Glomerular visceral epithelial cell (primary cell): ENCODE measurements at regions not wholly inside any gene's neighbourhood (a gene's known extent, or its start where the extent isn't known, plus 50 kb on each side); places are given as distances from the start of the nearest gene placed in this dataset.
"Not testable (repeated sequence)": the region's sequence is repeated elsewhere in the genome, so short reads cannot be mapped to it uniquely, and the experiment has no call there.

Experiments used
- DNase-seq: peaks from one replicate; pipeline ENCODE4 v3.0.0-alpha.2; 2016; ENCODE audit errors: extremely low spot score

DNA sequence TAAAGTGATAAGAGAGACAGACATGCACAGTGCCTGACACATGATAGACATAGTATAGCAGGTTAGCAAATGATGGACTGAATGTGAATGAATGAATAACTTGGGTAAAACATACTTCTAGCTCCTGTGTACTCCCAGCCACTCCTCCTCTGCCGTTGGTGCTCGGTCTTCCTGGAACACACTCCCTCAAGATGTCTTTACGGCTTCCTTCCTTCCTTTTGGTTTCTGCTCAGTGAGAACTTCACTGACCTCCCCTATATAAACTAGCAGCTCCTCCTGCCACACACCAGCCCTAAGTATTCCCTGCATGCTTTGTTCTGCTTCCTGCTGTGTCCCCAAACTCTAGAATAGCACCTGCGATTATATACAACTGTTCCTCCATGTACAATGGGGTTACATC is 50.2 kb downstream of the RAD54L2 start:
- DNase-seq = no peak

DNA sequence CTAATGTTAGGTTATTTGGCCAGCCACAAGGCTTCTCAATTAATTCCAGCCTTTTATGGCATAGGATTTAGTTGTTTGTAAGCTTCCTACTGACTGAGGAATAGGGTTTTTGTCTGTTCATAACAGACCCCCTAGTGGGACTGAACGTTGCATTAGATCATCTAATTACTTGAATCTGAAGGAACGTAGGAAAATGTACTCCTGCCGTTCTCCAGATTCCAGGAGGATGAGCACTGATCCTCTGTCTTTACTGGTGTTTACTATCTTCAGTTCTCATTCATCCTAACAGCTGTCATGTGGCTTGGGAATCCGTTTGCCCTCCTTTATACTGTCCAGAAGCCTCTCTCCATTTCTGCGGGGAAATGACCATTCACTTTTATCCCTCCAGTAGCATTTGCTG is 52.7 kb downstream of the RAD54L2 start:
- DNase-seq = no peak

DNA sequence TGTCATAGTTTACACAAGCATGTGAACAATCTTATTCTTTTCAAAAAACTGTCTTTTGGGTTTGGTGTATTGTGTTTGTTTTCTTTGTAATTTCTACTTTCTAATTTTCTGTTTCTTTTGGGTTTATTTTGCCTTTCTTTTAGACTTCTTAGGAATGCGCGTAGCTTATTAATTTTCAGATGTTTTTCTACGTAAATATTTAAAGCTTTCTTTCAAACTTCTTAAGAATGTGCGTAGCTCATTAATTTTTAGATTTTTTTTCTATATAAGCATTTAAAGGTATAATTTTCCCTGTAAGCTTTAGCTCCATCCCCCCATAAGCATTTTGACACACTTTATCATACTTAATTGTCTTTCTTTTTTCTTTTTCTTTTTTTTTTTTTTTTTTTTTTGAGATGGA is 55.2 kb downstream of the RAD54L2 start:
- DNase-seq = no peak

DNA sequence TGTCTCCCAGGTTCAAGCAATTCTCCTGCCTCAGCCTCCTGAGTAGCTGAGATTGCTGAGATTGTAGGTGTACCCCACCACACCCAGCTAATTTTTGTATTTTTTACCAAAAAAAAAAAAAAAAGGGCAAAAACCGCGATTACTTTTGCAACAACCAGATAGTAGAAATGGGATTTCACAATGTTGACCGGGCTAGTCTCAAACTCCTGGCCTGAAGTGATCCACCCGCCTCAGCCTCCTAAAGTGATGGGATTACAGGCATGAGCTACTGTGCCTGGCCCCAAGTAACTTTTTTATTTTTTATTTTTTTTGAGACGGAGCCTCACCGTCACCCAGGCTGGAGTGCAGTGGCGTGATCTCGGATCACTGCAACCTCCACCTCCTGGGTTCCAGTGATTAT is 61.1 kb downstream of the RAD54L2 start:
- not testable (repeated sequence) for DNase-seq

DNA sequence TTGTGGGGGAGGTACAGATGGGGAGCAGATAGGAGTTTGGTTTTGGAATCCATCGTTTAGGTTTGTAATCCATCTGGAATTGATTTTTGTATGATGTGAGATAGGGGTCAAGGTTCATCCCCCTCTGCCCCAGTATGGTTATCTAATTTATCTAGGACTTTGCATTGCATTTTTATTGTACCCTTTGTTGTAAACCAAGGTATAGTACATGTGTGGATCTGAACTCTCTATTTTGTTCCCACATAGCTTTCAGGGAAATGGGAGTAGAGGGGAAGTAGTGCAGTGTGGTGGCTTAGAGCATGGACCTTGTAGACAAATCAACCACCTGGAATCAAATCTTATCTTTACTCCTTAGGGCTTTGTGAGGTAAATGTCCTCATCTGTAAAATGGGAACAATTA is 65.7 kb downstream of the RAD54L2 start:
- no peak for DNase-seq

DNA sequence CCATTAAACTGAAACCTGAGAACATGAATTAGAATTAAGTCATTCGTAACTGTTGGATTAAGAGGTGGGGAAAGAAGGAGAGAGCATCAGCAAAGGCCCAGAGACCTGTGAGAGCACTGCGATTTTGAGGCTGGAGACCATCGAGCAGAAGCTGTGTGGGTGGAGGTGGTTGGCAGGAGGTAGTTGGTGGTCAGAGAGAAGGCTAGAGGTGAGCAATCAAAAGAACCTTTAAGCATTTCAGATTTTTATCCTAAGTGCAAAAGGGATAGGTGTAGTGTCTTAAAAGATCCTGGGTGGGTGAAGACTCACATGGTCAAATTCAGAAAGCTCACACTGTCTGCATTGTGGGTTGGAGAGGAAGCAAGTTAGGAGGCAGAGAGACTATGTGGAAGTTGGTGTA is 65.1 kb upstream of the TEX264 start:
- no peak for DNase-seq

DNA sequence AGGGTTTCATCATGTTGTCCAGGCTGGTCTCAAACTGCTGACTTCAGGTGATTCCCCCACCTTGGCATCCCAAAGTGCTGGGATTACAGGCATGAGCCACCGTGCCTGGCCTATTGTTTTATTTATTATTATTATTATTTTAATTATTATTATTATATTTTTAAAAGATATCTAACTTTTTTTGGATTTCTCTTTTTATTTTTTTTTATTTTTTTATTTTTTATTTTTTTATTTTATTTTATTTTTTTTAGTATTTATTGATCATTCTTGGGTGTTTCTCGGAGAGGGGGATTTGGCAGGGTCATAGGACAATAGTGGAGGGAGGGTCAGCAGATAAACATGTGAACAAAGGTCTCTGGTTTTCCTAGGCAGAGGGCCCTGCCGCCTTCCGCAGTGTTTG is 64.2 kb upstream of the TEX264 start:
- not testable (repeated sequence) for DNase-seq

DNA sequence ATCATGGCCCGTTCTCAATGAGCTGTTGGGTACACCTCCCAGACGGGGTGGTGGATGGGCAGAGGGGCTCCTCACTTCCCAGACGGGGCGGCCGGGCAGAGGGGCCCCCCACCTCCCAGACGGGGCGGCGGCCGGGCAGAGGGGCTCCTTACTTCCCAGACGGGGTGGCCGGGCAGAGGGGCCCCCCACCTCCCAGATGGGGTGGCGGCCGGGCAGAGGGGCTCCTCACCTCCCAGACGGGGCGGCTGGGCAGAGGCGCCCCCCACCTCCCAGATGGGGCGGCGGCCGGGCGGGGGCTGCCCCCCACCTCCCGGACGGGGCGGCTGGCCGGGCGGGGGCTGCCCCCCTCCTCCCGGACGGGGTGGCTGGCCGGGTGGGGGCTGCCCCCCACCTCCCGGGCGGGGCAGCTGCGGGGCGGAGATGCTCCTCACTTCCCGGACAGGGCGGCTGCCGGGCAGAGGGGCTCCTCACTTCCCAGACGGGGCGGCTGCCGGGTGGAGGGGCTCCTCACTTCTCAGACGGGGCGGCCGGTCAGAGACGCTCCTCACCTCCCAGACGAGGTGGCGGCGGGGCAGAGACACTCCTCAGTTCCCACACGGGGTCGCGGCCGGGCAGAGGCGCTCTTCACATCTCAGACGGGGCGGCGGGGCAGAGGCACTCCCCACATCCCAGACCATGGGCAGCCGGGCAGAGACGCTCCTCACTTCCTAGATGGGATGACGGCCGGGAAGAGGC is 63.3 kb upstream of the TEX264 start:
- DNase-seq = not testable (repeated sequence)

DNA sequence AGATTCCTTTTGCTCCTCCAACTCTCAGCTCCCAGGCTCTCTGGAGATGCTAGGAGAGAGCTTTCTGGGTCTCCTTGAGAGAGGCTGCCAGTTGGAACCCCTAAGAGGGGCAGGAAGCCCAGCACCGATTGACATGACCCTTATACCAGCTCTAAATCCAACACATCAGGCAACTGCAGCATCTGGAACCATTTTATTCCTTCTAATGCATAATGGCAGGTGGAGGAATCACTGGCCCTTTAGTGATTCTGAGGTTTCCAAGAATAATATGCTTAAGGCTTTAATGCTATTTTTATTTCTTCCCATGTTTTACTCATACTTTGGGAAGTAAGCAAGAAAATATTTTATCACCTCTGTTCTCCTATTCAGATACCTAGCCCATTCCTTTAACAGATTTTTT is 60.3 kb upstream of the TEX264 start:
- no peak for DNase-seq

DNA sequence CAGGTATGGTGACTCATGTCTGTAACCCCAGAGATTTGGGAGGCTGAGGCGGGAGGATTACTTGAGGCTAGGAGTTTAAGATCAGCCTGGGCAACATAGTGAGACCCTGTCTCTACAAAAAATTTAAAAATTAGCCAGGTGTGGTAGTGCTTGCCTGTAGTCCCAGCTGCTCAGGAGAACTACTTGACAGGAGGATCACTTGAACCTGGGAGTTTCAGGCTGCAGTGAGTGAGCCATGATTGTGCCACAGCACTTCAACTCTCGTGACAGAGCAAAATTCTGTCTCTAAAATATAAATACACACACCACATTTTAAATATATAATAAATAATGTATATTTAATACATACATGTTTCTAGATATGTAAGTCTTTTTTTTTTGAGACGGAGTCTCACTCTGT is 53.5 kb upstream of the TEX264 start:
- DNase-seq = no peak

DNA sequence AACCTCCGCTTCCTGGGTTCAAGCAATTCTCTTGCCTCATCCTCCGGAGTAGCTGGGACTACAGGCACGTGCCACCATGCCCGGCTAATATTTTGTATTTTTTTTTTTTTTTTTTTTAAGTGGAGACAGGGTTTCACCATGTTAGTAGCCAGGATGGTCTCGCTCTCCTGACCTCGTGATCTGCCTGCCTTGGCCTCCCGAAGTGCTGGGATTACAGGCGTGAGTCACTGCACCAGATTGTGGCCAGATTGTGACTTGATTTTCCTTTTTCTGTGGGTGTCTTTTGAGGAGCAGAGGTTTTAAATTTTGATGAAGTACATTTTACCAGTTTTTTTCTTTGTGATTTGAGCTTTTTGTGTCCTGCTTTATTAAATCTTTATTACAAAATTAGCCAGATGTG is 53.0 kb upstream of the TEX264 start:
- not testable (repeated sequence) for DNase-seq

DNA sequence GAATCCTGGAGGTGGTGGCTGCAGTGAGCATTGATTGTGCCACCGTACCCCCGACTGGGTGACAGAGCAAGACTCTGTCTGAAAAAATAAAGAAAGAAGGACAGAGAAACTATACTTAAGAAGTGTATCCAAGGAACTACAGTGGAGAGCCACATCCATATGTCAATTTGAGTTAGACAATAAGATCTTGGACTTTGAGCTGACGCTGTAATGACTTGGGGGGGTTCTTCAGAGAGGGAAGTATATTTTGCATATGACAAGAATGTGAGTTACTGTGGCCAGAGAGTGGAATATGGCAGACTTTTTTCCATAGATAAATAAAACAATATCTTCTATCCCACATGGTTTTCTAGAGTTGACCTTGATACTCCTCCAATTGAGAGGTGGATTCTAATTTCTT is 52.6 kb upstream of the TEX264 start:
- no peak for DNase-seq

DNA sequence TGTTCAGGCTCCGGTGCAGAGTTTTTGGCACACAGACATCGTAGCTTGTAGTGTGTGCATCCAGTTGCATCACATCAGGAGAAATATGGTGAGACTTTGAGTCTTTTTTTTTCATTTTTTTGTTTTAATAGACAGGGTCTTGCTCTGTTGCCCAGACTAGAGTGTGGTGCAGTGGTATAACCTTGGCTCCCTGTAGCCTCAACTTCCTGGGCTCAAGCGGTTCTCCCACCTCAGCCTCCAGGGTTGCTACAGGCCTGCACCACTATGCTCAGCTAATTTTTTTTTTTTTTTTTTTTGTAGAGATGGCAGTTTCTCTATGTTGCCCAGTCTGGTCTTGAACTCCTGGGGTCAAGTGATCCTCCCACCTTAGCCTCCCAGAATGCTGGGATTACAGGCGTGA is 51.1 kb upstream of the TEX264 start:
- DNase-seq = no peak

DNA sequence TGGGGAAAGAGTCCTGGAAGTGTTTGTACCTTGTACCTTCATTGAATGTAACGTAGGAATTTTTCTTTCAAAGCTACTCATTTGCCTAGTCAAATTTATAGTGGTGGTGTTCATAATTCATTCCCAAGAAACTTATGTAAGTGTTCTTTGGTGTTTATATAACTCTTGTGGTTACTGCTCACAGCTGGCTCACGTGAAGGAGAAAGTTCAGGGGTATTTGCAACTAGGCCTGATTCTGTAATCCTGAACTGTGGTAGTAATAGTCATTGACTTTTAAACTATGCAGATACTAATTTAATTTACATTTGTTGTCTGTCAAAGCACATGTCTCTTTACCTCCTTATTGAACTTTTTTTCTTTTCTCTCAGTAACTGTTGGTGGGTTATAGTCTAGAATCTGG is 50.5 kb upstream of the TEX264 start:
- DNase-seq = peak; percentile 12

DNA sequence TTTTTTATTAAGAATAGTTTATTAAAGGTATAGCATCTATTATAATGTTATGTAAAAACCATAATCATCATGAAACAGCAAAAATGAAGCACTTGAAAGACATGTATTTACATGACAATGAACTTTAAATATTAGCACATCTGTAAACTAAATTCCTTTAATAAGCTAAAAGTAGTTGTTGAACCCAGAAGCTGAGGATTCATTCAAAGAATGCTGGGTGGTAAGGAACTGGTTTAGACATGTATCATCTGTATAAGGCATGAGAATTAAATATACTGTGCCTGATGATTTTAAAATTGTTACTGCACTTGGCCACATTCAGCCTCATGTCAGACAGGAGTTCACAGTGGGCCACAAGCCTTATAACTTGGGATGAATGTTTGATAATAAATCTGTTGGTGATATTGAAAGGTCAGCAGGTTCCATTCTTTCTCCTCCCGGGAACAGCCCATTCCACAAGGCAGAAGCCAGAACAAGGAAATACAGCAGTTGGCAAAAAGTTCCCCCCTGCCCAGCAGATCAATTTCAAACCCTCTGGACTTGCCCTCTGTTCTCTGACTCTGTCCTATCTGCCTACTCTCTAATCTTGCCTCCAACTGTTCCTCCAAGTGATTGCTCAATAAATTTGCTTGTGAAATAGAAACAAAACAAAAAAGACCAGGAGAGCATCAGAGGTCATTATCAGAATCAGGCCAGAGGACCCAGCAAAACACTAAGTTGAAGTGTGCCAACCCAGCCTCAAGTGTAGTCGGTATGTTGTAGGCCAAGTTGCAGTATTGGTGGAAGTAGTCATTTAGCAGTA is 49.8 kb upstream of the TEX264 start:
- DNase-seq = no peak
